Neural cell (in vitro differentiated cells): ENCODE measurements at regions not wholly inside any gene's neighbourhood (a gene's known extent, or its start where the extent isn't known, plus 50 kb on each side); places are given as distances from the start of the nearest gene placed in this dataset.

ENCODE experiments used
- EP300 ChIP-seq: fragments of 450-650 bp; conservative IDR thresholded peaks from 2 replicates; pipeline ENCODE4 v1.6.1; 2014; ENCODE audit warnings: antibody characterized with exemption, mild to moderate bottlenecking, moderate library complexity; ENCODE audit not compliant: poor library complexity, severe bottlenecking
- POLR2AphosphoS5 ChIP-seq: IDR thresholded peaks from 2 replicates; pipeline ENCODE4 v1.6.1; 2012
- TF ChIP-seq, protein P1 (sequence below): fragments of 450-650 bp; IDR thresholded peaks from 2 replicates; pipeline ENCODE4 v1.5.1; 2014; ENCODE audit warnings: antibody characterized with exemption, mild to moderate bottlenecking, moderate library complexity; ENCODE audit not compliant: poor library complexity, severe bottlenecking

DNA sequence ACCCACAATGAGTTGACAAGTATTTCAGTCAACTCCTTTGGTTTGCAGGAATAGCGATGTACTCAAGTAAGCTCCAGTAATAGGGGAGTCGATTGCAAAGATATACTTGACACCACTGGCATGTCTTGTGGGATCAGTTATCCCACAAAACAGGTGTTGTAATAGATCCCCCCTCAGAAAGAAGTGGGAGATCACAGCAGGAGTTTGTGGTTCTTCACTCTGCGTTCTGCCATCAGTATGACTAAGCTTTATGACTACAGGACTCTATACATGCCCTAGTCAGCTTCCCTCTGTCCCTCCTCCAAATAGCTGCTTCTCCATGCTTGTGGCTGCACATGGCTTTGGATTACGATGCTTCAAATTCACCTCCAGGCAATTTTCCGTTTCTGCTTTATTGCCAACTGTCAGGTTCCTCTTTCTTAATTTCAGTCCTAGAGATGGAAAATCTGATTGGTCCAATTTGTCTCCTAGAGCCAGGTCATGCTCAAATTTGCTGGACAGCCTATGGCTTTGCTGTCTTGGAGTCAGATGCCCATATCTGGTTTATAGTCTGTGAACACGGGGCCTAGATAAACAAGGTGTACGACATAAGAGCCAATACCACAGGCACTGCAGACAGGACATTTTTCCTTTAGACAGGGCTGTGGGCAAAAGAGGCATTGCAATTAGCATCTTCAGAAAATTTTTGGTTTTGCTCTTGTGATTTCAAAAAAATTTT is 221.7 kb downstream of the PAX3 start:
- TF ChIP-seq, protein P1, sequence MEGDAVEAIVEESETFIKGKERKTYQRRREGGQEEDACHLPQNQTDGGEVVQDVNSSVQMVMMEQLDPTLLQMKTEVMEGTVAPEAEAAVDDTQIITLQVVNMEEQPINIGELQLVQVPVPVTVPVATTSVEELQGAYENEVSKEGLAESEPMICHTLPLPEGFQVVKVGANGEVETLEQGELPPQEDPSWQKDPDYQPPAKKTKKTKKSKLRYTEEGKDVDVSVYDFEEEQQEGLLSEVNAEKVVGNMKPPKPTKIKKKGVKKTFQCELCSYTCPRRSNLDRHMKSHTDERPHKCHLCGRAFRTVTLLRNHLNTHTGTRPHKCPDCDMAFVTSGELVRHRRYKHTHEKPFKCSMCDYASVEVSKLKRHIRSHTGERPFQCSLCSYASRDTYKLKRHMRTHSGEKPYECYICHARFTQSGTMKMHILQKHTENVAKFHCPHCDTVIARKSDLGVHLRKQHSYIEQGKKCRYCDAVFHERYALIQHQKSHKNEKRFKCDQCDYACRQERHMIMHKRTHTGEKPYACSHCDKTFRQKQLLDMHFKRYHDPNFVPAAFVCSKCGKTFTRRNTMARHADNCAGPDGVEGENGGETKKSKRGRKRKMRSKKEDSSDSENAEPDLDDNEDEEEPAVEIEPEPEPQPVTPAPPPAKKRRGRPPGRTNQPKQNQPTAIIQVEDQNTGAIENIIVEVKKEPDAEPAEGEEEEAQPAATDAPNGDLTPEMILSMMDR: no peak
- TF ChIP-seq EP300 (no peak), POLR2AphosphoS5 (no peak)
